WTC11 (cell line): ENCODE measurements at regions not wholly inside any gene's neighbourhood (a gene's known extent, or its start where the extent isn't known, plus 50 kb on each side); places are given as distances from the start of the nearest gene placed in this dataset.

Experiments used
- ATAC-seq: fragments of 200-7000 bp; cut with Tn5 transposase; 2 replicates; pipeline ENCODE4 v1.10.0; 2021; ENCODE audit warnings: mild to moderate bottlenecking, moderate library complexity
- CTCF ChIA-PET: fragments of 300-600 bp; sonication (Branson Sonifier 250); formaldehyde crosslinking; loops from one replicate; lab custom pipeline; 2021; ENCODE audit warnings: antibody characterized with exemption; lab: Charles Lee
- POLR2A ChIA-PET: fragments of 350-600 bp; sonication (Branson Sonifier 250); formaldehyde crosslinking; loops from one replicate; lab custom pipeline; 2021; ENCODE audit warnings: antibody characterized with exemption; lab: Charles Lee
- DNase-seq: peaks from one replicate; pipeline ENCODE4 v3.0.0; 2021; ENCODE audit warnings: low spot score
- H3K27ac Mint-ChIP-seq: 2 replicates; pipeline ENCODE4 v1.8.0; 2021; ENCODE audit warnings: mixed read lengths
- H3K27me3 Mint-ChIP-seq: 2 replicates; pipeline ENCODE4 v1.8.0; 2021; ENCODE audit warnings: low read depth, mild to moderate bottlenecking, moderate library complexity, mixed read lengths
- H3K36me3 Mint-ChIP-seq: 2 replicates; pipeline ENCODE4 v1.8.0; 2021; ENCODE audit warnings: mixed read lengths
- H3K4me1 Mint-ChIP-seq: 2 replicates; pipeline ENCODE4 v1.8.0; 2022; ENCODE audit warnings: mixed read lengths
- H3K4me3 Mint-ChIP-seq: 2 replicates; pipeline ENCODE4 v1.8.0; 2021; ENCODE audit warnings: mild to moderate bottlenecking, moderate library complexity, mixed read lengths
- H3K9me3 Mint-ChIP-seq: 2 replicates; pipeline ENCODE4 v1.8.0; 2021; ENCODE audit warnings: mixed read lengths
- ATF1 ChIP-seq: sonication (generic); formaldehyde crosslinking; IDR thresholded peaks from 2 replicates; pipeline ENCODE4 v1.8.1; 2023; ENCODE audit warnings: mild to moderate bottlenecking, moderate library complexity, missing genetic modification reagents
- ESRRA ChIP-seq: sonication (generic); formaldehyde crosslinking; IDR thresholded peaks from 2 replicates; pipeline ENCODE4 v1.8.1; 2022; ENCODE audit warnings: mild to moderate bottlenecking, missing genetic modification reagents, borderline replicate concordance
- ETV6 ChIP-seq: sonication (generic); formaldehyde crosslinking; IDR thresholded peaks from 2 replicates; pipeline ENCODE4 v1.8.1; 2022; ENCODE audit warnings: mild to moderate bottlenecking, missing genetic modification reagents
- HMGXB4 ChIP-seq: sonication (generic); formaldehyde crosslinking; IDR thresholded peaks from 2 replicates; pipeline ENCODE4 v1.8.1; 2023; ENCODE audit warnings: mild to moderate bottlenecking, moderate library complexity, missing genetic modification reagents
- KAT7 ChIP-seq: sonication (generic); formaldehyde crosslinking; IDR thresholded peaks from 2 replicates; pipeline ENCODE4 v1.8.1; 2023; ENCODE audit warnings: missing genetic modification reagents, mild to moderate bottlenecking, borderline replicate concordance
- MAX ChIP-seq: sonication (generic); formaldehyde crosslinking; IDR thresholded peaks from 2 replicates; pipeline ENCODE4 v1.8.0; 2022; ENCODE audit warnings: mild to moderate bottlenecking, missing genetic modification reagents
- NFYB ChIP-seq: sonication (generic); formaldehyde crosslinking; conservative IDR thresholded peaks from 2 replicates; pipeline ENCODE4 v1.8.0; 2022; ENCODE audit warnings: low read depth, missing genetic modification reagents
- NR2C2 ChIP-seq: sonication (generic); formaldehyde crosslinking; IDR thresholded peaks from 2 replicates; pipeline ENCODE4 v1.8.0; 2022; ENCODE audit warnings: mild to moderate bottlenecking, missing genetic modification reagents
- SMAD3 ChIP-seq: sonication (generic); formaldehyde crosslinking; IDR thresholded peaks from 2 replicates; pipeline ENCODE4 v1.8.0; 2022; ENCODE audit warnings: missing genetic modification reagents, mild to moderate bottlenecking, borderline replicate concordance
- TP53 ChIP-seq: sonication (generic); formaldehyde crosslinking; IDR thresholded peaks from 2 replicates; pipeline ENCODE4 v1.8.1; 2023; ENCODE audit warnings: mild to moderate bottlenecking, missing genetic modification reagents
- USF1 ChIP-seq: sonication (generic); formaldehyde crosslinking; IDR thresholded peaks from 2 replicates; pipeline ENCODE4 v1.8.0; 2022; ENCODE audit warnings: mild to moderate bottlenecking, missing genetic modification reagents
- ZBTB21 ChIP-seq: sonication (generic); formaldehyde crosslinking; IDR thresholded peaks from 2 replicates; pipeline ENCODE4 v1.8.1; 2023; ENCODE audit warnings: mild to moderate bottlenecking, missing genetic modification reagents, borderline replicate concordance
- ZNF121 ChIP-seq: sonication (generic); formaldehyde crosslinking; IDR thresholded peaks from 2 replicates; pipeline ENCODE4 v1.8.0; 2023; ENCODE audit warnings: missing genetic modification reagents
- ZNF317 ChIP-seq: sonication (generic); formaldehyde crosslinking; IDR thresholded peaks from 2 replicates; pipeline ENCODE4 v1.8.1; 2023; ENCODE audit warnings: low read depth, mild to moderate bottlenecking, moderate library complexity, missing genetic modification reagents, borderline replicate concordance
- ZSCAN18 ChIP-seq: fragments of 250-450 bp; sonication (Bioruptor Pico); IDR thresholded peaks from 2 replicates; pipeline ENCODE4 v2.1.2; 2022; ENCODE audit warnings: mild to moderate bottlenecking, moderate library complexity

- Mint-ChIP-seq H3K36me3 (peaks cover 40% of the 10 kb centered on the region), H3K4me1 (peaks cover 28% of the 10 kb centered on the region), H3K9me3 (peaks cover 46% of the 10 kb centered on the region), H3K4me3 (no peak overlapping the region), H3K27me3 (0 out of 2 replicates have a peak, but pooled peaks cover 5% of the 10 kb centered on the region), H3K27ac (no peak overlapping the region)
- POLR2A ChIA-PET: interaction anchor here (0.7 kb wide), 1 partner anchor 208 kb away, joined by 3 read pairs; no protein-coding TSS in a partner anchor
- ATAC-seq (no peak), DNase-seq (no peak)
- no peak for TF ChIP-seq HMGXB4 (CRISPR knock-in tag)
- CTCF ChIA-PET: interaction anchor here (0.6 kb wide), 1 partner anchor 280 kb away, joined by 3 read pairs; no protein-coding TSS in a partner anchor
These were observed 383.6 kb upstream of the SALL3 start for GRCh38 chr18:78595924-78596573.

GRCh38 chr18:78596794-78597345, 382.7 kb upstream of the SALL3 start:
- no peak for DNase-seq
- H3K4me3 Mint-ChIP-seq: no peak overlapping the region
- H3K27me3 Mint-ChIP-seq: 0 out of 2 replicates have a peak, but pooled peaks cover 5% of the 10 kb centered on the region
- POLR2A ChIA-PET: interaction anchor here (0.7 kb wide), 1 partner anchor 207 kb away, joined by 3 read pairs; no protein-coding TSS in a partner anchor
- peak; percentile 59 for ATAC-seq
- H3K27ac Mint-ChIP-seq: no peak overlapping the region
- H3K36me3 Mint-ChIP-seq: peaks cover 37% of the 10 kb centered on the region
- peaks cover 45% of the 10 kb centered on the region for H3K9me3 Mint-ChIP-seq
- no peak for TF ChIP-seq ZNF317 (CRISPR knock-in tag)
- TF ChIP-seq NR2C2 (CRISPR knock-in tag): no peak
- CTCF ChIA-PET: interaction anchor here (0.6 kb wide), 1 partner anchor 279 kb away, joined by 3 read pairs; no protein-coding TSS in a partner anchor
- H3K4me1 Mint-ChIP-seq: peaks cover 28% of the 10 kb centered on the region

- Mint-ChIP-seq H3K4me1 (peaks cover 23% of the 10 kb centered on the region), H3K27me3 (0 out of 2 replicates have a peak, but pooled peaks cover 5% of the 10 kb centered on the region), H3K4me3 (no peak overlapping the region), H3K27ac (no peak overlapping the region), H3K36me3 (peaks cover 29% of the 10 kb centered on the region), H3K9me3 (peaks cover 49% of the 10 kb centered on the region)
- TF ChIP-seq ZBTB21 (CRISPR knock-in tag) (no peak), ZNF121 (CRISPR knock-in tag) (no peak), ZSCAN18 (CRISPR knock-in tag) (no peak), ZNF317 (CRISPR knock-in tag) (no peak), ATF1 (CRISPR knock-in tag) (no peak), MAX (no peak), SMAD3 (CRISPR knock-in tag) (no peak), ETV6 (CRISPR knock-in tag) (no peak), NR2C2 (CRISPR knock-in tag) (no peak), HMGXB4 (CRISPR knock-in tag) (no peak), TP53 (CRISPR knock-in tag) (no peak), ESRRA (CRISPR knock-in tag) (no peak), KAT7 (CRISPR knock-in tag) (no peak), USF1 (no peak), NFYB (CRISPR knock-in tag) (no peak)
- DNase-seq: no peak
- ChIA-PET POLR2A (no interaction called here), CTCF (no interaction called here)
- ATAC-seq: no peak
These were observed 378.3 kb upstream of the SALL3 start for GRCh38 chr18:78601349-78601748.
